Brain microvascular endothelial cell (primary cell): ENCODE measurements at regions not wholly inside any gene's neighbourhood (a gene's known extent, or its start where the extent isn't known, plus 50 kb on each side); places are given as distances from the start of the nearest gene placed in this dataset.
A peak's percentile ranks its signal among the peaks of the same experiment; 100 is the strongest.

Experiments
- DNase-seq: peaks from one replicate; pipeline ENCODE4 v3.0.0-alpha.2; 2020
- H3K27ac ChIP-seq: fragments of 250-450 bp; sonication (Bioruptor Pico); 2 replicates; pipeline ENCODE4 v1.5.1; 2020; ENCODE audit warnings: mild to moderate bottlenecking, moderate library complexity
- H3K27me3 ChIP-seq: fragments of 250-450 bp; sonication (Bioruptor Pico); replicated peaks from 2 replicates; pipeline ENCODE4 v1.5.1; 2020; ENCODE audit warnings: mild to moderate bottlenecking
- H3K36me3 ChIP-seq: fragments of 250-450 bp; sonication (Bioruptor Pico); replicated peaks from 2 replicates; pipeline ENCODE4 v1.5.1; 2020; ENCODE audit warnings: mild to moderate bottlenecking
- H3K4me3 ChIP-seq: 2 replicates; pipeline ENCODE4 v1.5.1; 2011; ENCODE audit warnings: low read depth, mild to moderate bottlenecking, control low read depth, low read length, moderate library complexity
- in situ Hi-C: cut with HindIII; loops from 2 replicates; pipeline ENCODE4 v1.10.0; 2017; ENCODE audit warnings: low sequenced_read_pairs, low pct_ligation_motif_present
- TF ChIP-seq, protein P1 (sequence below): IDR thresholded peaks from 2 replicates; pipeline ENCODE4 v1.5.1; 2011; ENCODE audit warnings: low read depth, mild to moderate bottlenecking, moderate library complexity, low read length, control low read depth, inconsistent platforms; ENCODE audit errors: missing control alignments

DNA sequence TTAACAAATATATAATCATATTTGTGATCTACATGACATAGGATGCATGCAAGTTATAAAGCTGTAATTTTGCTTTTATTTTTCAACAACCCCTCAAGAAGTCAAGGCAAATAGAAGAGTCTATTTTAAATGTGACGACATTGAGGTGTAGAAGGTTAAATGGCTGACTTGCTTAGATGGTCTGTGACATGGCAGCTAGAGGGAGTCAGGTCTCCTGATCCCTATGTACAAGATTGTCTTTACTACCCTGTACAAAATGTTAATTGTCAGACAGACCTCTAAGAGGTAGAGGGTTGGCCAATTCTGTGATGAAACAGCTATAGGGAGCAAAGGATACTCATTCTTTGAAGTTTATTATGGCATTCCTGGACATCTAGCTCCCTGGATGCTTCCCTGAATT is 380.9 kb upstream of the MEF2C start:
- DNase-seq: no peak
- no peaks in the 10 kb centered on the region for H3K27me3 ChIP-seq
- no peaks in the 10 kb centered on the region for H3K36me3 ChIP-seq
- TF ChIP-seq, protein P1, sequence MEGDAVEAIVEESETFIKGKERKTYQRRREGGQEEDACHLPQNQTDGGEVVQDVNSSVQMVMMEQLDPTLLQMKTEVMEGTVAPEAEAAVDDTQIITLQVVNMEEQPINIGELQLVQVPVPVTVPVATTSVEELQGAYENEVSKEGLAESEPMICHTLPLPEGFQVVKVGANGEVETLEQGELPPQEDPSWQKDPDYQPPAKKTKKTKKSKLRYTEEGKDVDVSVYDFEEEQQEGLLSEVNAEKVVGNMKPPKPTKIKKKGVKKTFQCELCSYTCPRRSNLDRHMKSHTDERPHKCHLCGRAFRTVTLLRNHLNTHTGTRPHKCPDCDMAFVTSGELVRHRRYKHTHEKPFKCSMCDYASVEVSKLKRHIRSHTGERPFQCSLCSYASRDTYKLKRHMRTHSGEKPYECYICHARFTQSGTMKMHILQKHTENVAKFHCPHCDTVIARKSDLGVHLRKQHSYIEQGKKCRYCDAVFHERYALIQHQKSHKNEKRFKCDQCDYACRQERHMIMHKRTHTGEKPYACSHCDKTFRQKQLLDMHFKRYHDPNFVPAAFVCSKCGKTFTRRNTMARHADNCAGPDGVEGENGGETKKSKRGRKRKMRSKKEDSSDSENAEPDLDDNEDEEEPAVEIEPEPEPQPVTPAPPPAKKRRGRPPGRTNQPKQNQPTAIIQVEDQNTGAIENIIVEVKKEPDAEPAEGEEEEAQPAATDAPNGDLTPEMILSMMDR: no peak
- no peak overlapping the region for H3K27ac ChIP-seq
- in situ Hi-C loops: no loop called here
- no peak overlapping the region for H3K4me3 ChIP-seq

DNA sequence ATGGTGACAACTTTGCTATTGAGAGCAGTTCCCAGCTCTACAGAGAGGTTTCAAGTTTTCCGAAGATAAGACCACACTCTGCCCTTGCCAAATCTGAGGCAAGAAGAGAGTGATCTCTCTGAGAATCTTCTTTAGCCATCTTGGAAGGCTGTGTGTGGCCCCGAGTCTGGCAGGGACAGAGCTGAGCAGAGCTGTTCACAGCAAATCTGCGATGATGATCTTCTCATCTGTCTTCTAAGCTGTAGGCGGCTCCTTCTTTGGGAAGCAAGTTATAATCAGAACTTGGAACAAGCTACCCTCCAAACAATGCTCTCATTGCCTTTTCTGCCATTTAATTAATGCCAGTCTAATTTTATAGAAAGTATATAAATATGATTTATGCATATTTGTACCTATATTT is 379.0 kb upstream of the MEF2C start:
- DNase-seq: no peak
- H3K27me3 ChIP-seq: no peaks in the 10 kb centered on the region
- in situ Hi-C loops: no loop called here
- H3K4me3 ChIP-seq: no peak overlapping the region
- no peaks in the 10 kb centered on the region for H3K36me3 ChIP-seq
- H3K27ac ChIP-seq: no peak overlapping the region
- TF ChIP-seq, protein P1: no peak

DNA sequence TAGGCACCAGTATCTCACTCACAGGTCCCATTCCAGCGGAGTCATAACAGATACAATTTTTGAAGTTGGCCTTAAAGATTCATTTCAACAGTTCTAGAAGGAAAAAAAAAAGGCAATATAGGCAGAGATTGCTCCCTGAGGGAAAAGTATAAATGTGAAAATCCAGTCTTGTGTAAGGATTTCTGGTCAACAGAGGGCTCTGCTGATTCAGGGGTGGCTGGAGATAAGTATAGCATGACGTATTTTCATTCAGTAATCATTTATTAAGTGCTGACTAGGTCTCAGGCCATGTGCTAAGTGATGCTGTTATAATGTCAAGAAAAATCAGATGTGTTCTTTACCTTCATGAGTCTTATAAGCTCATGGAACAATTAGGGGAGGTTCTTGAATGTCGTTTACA is 377.3 kb upstream of the MEF2C start:
- in situ Hi-C loops: no loop called here
- TF ChIP-seq, protein P1: peak; percentile 41
- Histone ChIP-seq H3K36me3 (no peaks in the 10 kb centered on the region), H3K27ac (no peak overlapping the region), H3K4me3 (no peak overlapping the region), H3K27me3 (no peaks in the 10 kb centered on the region)
- DNase-seq: no peak

DNA sequence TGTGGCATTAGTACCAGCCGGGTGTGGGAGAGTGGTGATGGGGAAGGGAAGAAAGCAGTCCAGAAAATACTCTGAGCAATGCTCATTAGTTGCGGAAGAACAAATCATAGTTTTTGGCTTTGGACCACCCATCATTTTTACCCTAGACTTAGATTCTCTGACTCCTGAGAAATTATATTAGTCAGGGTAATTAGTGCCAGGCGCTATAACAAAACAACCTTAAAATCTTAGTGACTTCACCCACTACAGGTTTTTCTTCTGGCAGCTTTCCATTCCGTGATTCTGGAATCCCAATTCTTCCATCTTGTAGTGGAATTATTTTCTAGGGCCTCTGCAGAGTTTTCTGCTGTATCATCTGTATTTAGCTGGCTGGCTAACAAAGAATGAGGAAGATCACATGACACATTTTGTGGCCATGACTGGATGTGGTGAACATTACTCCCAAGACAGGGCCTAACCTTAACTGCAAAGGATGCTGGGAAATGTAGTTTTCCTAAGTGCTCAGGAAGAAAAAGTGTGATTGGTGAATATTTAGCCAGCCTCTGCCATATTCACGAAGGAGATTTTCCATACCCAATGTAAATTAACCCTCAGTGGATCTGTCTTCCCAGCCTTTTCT is 373.0 kb upstream of the MEF2C start:
- peak; percentile 77 for DNase-seq
- in situ Hi-C loops: no loop called here
- Histone ChIP-seq H3K36me3 (no peaks in the 10 kb centered on the region), H3K27me3 (no peaks in the 10 kb centered on the region), H3K27ac (no peak overlapping the region), H3K4me3 (no peak overlapping the region)
- TF ChIP-seq, protein P1: no peak

DNA sequence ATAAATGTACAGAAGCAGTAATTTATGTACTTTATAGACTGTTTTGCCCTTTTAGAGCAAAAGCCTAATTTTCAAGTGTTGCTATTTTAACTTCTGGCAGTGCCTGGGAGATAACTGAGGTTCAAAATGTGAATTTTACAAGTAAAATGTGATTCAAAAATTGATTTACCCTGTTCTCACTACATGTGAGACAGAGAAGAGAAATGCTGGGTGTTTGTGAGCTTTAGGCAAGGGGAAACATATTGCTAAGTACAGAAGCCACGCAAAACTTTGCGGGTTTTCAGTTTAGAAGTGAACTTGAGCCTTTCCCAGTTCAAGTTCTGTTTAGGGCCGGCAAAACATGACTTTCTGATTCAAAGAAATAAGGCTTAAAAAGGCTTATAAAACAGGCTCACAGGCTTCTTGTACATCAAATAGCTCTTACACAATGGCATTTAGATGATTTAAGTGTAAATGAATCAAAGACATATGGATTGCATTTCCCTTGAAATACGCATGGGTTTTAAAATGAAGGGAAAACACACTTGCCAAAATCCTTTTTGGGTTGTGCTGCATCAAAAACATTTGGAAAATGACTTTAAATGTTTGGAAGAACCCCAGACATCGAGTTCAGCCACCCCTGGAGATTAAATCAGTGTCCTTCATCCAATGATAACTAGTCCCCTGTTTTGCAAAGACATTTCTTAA is 370.8 kb upstream of the MEF2C start:
- in situ Hi-C loops: no loop called here
- H3K4me3 ChIP-seq: no peak overlapping the region
- H3K36me3 ChIP-seq: no peaks in the 10 kb centered on the region
- DNase-seq: no peak
- no peaks in the 10 kb centered on the region for H3K27me3 ChIP-seq
- no peak overlapping the region for H3K27ac ChIP-seq
- TF ChIP-seq, protein P1: no peak
